ENCODE measurements at regions not wholly inside any gene's neighbourhood (a gene's known extent, or its start where the extent isn't known, plus 50 kb on each side); places are given as distances from the start of the nearest gene placed in this dataset.
A peak's percentile ranks its signal among the peaks of the same experiment; 100 is the strongest.

- Mint-ChIP-seq H3K4me3 (no peak overlapping the region), H3K4me1 (no peaks in the 10 kb centered on the region), H3K36me3 (no peaks in the 10 kb centered on the region), H3K27me3 (ENCODE audit: insufficient read depth, low read depth) (no peaks in the 10 kb centered on the region), H3K27ac (no peak overlapping the region), H3K9me3 (no peaks in the 10 kb centered on the region)
- no peaks in the 10 kb centered on the region for H3K9me3 ChIP-seq (ENCODE audit: low read depth)
- H3K9ac ChIP-seq = no peak overlapping the region
- H3F3A ChIP-seq (ENCODE audit: low read depth) = no peaks in the 10 kb centered on the region
- no peak overlapping the region for H3K27ac ChIP-seq
- no peak overlapping the region for H3K4me3 ChIP-seq
- TF ChIP-seq EZH2 (IDR thresholded peaks at IDR 0.05) (no peak), EZH2phosphoT487 (IDR thresholded peaks at IDR 0.05) (no peak)
- TF ChIP-seq, protein P1, sequence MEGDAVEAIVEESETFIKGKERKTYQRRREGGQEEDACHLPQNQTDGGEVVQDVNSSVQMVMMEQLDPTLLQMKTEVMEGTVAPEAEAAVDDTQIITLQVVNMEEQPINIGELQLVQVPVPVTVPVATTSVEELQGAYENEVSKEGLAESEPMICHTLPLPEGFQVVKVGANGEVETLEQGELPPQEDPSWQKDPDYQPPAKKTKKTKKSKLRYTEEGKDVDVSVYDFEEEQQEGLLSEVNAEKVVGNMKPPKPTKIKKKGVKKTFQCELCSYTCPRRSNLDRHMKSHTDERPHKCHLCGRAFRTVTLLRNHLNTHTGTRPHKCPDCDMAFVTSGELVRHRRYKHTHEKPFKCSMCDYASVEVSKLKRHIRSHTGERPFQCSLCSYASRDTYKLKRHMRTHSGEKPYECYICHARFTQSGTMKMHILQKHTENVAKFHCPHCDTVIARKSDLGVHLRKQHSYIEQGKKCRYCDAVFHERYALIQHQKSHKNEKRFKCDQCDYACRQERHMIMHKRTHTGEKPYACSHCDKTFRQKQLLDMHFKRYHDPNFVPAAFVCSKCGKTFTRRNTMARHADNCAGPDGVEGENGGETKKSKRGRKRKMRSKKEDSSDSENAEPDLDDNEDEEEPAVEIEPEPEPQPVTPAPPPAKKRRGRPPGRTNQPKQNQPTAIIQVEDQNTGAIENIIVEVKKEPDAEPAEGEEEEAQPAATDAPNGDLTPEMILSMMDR (IDR thresholded peaks at IDR 0.05) = no peak
- H2AFZ ChIP-seq (replicated peaks) = no peak overlapping the region
- H3K4me1 ChIP-seq = no peaks in the 10 kb centered on the region
- no peaks in the 10 kb centered on the region for H3K27me3 ChIP-seq
- no peak for DNase-seq (ENCODE audit: low spot score)
- no peaks in the 10 kb centered on the region for H4K20me1 ChIP-seq (ENCODE audit: low read depth)
- no peaks in the 10 kb centered on the region for H3K36me3 ChIP-seq
- no peaks in the 10 kb centered on the region for H3K79me2 ChIP-seq (ENCODE audit: low read depth)
- H3K4me2 ChIP-seq = no peak overlapping the region
Measured at GRCh38 chr13:90999401-90999800, 348.1 kb upstream of the MIR17HG start.

DNA sequence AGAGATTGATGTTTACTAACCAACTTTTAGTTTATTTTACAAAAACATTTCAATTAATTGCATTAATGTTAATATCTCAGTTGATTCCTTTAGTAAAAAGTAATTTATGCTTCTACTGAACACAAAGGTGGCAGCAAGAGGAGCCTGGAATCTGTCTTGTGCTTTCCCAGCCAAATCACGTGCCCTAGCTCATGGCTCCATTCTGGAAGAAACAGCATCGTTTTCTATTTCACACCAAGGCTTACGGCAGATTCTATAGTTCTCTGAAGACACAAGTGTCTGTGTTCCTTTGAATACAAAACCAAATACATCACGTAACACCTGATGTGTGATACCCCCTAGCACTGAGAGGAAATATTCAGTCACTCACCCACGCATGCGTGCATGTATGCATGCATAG lies 346.1 kb upstream of the MIR17HG start:
- H3K27ac Mint-ChIP-seq = no peak overlapping the region
- Histone ChIP-seq H3F3A (ENCODE audit: low read depth) (no peaks in the 10 kb centered on the region), H3K4me2 (no peak overlapping the region), H3K9me3 (ENCODE audit: low read depth) (no peaks in the 10 kb centered on the region), H4K20me1 (ENCODE audit: low read depth) (no peaks in the 10 kb centered on the region), H2AFZ (replicated peaks) (no peak overlapping the region), H3K9ac (no peak overlapping the region), H3K27me3 (no peaks in the 10 kb centered on the region), H3K4me1 (no peaks in the 10 kb centered on the region), H3K36me3 (no peaks in the 10 kb centered on the region), H3K4me3 (no peak overlapping the region), H3K27ac (no peak overlapping the region), H3K79me2 (ENCODE audit: low read depth) (no peaks in the 10 kb centered on the region)
- no peaks in the 10 kb centered on the region for H3K9me3 Mint-ChIP-seq
- no peak overlapping the region for H3K4me3 Mint-ChIP-seq
- H3K36me3 Mint-ChIP-seq = no peaks in the 10 kb centered on the region
- no peaks in the 10 kb centered on the region for H3K27me3 Mint-ChIP-seq (ENCODE audit: insufficient read depth, low read depth)
- DNase-seq (ENCODE audit: low spot score) = no peak
- H3K4me1 Mint-ChIP-seq = no peaks in the 10 kb centered on the region
- TF ChIP-seq, protein P1 (IDR thresholded peaks at IDR 0.05) = no peak
- TF ChIP-seq EZH2 (IDR thresholded peaks at IDR 0.05) = no peak
- no peak for TF ChIP-seq EZH2phosphoT487 (IDR thresholded peaks at IDR 0.05)

- Histone ChIP-seq H3K36me3 (no peaks in the 10 kb centered on the region), H2AFZ (replicated peaks) (peak overlapping the region; percentile 52), H3K4me3 (no peak overlapping the region), H4K20me1 (ENCODE audit: low read depth) (no peaks in the 10 kb centered on the region), H3K4me1 (no peaks in the 10 kb centered on the region), H3K79me2 (ENCODE audit: low read depth) (no peaks in the 10 kb centered on the region), H3K27me3 (no peaks in the 10 kb centered on the region), H3K9me3 (ENCODE audit: low read depth) (no peaks in the 10 kb centered on the region), H3K4me2 (no peak overlapping the region), H3K9ac (no peak overlapping the region), H3K27ac (no peak overlapping the region), H3F3A (ENCODE audit: low read depth) (no peaks in the 10 kb centered on the region)
- no peak overlapping the region for H3K4me3 Mint-ChIP-seq
- no peak overlapping the region for H3K27ac Mint-ChIP-seq
- no peaks in the 10 kb centered on the region for H3K36me3 Mint-ChIP-seq
- DNase-seq (ENCODE audit: low spot score) = no peak
- no peaks in the 10 kb centered on the region for H3K27me3 Mint-ChIP-seq (ENCODE audit: insufficient read depth, low read depth)
- TF ChIP-seq EZH2 (IDR thresholded peaks at IDR 0.05) (no peak), EZH2phosphoT487 (IDR thresholded peaks at IDR 0.05) (no peak)
- TF ChIP-seq, protein P1 (IDR thresholded peaks at IDR 0.05) = no peak
- no peaks in the 10 kb centered on the region for H3K9me3 Mint-ChIP-seq
- peaks cover 3% of the 10 kb centered on the region for H3K4me1 Mint-ChIP-seq
Measured at GRCh38 chr13:91014696-91015095, 332.8 kb upstream of the MIR17HG start.

All from neural progenitor cell (in vitro differentiated cells).